ENCODE measurements at regions not wholly inside any gene's neighbourhood (a gene's known extent, or its start where the extent isn't known, plus 50 kb on each side); places are given as distances from the start of the nearest gene placed in this dataset.
"Not testable (repeated sequence)": the region's sequence is repeated elsewhere in the genome, so short reads cannot be mapped to it uniquely, and the experiment has no call there.

- not testable (repeated sequence) for H3K36me3 Mint-ChIP-seq; ATAC-seq; H3K4me1 Mint-ChIP-seq; DNase-seq (ENCODE audit: low spot score in 2 of 2); H3K9me3 Mint-ChIP-seq; H3K4me3 Mint-ChIP-seq; H3K27ac Mint-ChIP-seq
These were observed 376.5 kb upstream of the ZNG1F start for GRCh38 chr9:41565572-41565971.

All from stimulated activated effector memory CD8-positive, alpha-beta T cell treated with anti-CD3 and anti-CD28 coated beads, Interleukin-12 subunit alpha, Interleukin-12 subunit beta, amount 100 ng/mL, for 72 hours (primary cell).